ENCODE measurements at regions not wholly inside any gene's neighbourhood (a gene's known extent, or its start where the extent isn't known, plus 50 kb on each side); places are given as distances from the start of the nearest gene placed in this dataset.

DNA sequence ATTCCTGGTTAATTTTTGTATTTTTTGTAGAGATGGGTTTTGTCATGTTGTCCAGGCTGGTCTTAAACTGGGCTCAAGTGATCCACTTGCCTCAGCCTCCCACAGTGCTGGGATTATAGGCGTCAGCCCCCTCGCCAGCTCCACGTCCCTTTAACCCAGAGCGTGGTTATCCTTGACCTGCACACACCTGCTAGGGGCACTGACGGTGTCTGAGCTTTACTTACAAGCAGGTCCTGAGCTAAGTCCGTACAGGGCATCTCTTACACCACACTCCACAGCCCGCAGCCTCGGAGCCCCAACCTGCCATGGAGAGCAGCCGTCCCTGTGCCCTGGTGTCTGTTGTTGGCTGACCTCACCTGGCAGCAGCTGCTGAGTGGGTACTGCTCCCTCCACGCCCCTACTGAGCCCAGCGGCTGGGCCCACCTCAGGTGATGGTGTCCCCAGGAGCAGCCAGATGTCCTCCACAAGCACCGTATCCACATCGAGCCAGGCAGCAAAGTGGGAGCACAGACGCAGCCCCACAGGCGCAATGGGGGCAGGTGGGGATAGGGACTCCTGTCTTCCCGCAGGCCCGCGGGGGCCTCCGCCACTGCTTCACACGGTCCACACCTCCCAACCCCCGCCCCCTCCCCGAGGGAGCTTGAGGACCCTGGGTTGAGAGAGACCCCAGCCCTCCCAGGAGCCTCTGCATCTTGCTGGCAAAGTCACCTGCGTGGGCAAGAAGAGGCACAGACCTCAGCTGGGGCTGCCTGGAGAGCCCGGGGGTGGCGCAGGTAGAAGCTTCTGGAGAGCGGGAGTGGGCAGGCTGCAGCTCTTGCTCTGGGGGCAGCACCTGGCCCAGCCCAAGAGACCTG lies 325.4 kb upstream of the SFSWAP start:
- Histone ChIP-seq H3K9me1 (ENCODE audit: insufficient read depth, low read length) (no peaks in the 10 kb centered on the region), H3K18ac (ENCODE audit: low read depth, low read length) (no peak overlapping the region), H2BK5ac (ENCODE audit: low read depth, low read length, poor library complexity, severe bottlenecking) (no peak overlapping the region), H3K79me1 (ENCODE audit: low read depth in 1 of 2, low read length in 2 of 2) (no peaks in the 10 kb centered on the region), H3K9ac (ENCODE audit: low read depth, low read length) (no peak overlapping the region), H3K56ac (ENCODE audit: extremely low read depth, insufficient read depth, low read length) (no peak overlapping the region), H3K4me1 (ENCODE audit: control insufficient read depth, insufficient read depth, low read length) (no peaks in the 10 kb centered on the region), H3K36me3 (ENCODE audit: control insufficient read depth, insufficient read depth, low read length) (no peaks in the 10 kb centered on the region), H4K5ac (ENCODE audit: low read depth, low read length) (no peak overlapping the region), H2AK5ac (ENCODE audit: low read depth, low read length) (no peak overlapping the region), H3K27me3 (ENCODE audit: control insufficient read depth, insufficient read depth, low read length) (no peaks in the 10 kb centered on the region), H2BK15ac (ENCODE audit: low read depth, low read length) (no peak overlapping the region), H2BK20ac (ENCODE audit: low read depth, low read length) (no peak overlapping the region), H3K27ac (ENCODE audit: insufficient read depth, low read length) (no peak overlapping the region), H2AK9ac (replicated peaks; ENCODE audit: low read depth, low read length, poor library complexity) (no peak overlapping the region), H4K8ac (ENCODE audit: low read depth in 2 of 2, low read length in 2 of 2) (no peak overlapping the region), H2BK120ac (ENCODE audit: low read depth, low read length) (no peak overlapping the region), H2AFZ (replicated peaks; ENCODE audit: low read length, poor library complexity) (no peak overlapping the region), H3K23ac (ENCODE audit: low read depth, low read length) (no peak overlapping the region), H3K4me3 (ENCODE audit: insufficient read depth, low read depth, low read length) (no peak overlapping the region), H4K91ac (ENCODE audit: insufficient read depth, low read depth, low read length) (no peak overlapping the region), H3K14ac (replicated peaks; ENCODE audit: low read depth, low read length) (no peak overlapping the region), H3K4me2 (ENCODE audit: low read depth, low read length) (no peak overlapping the region), H3K9me3 (ENCODE audit: control insufficient read depth, insufficient read depth, low read length) (peaks cover 35% of the 10 kb centered on the region; the same call in 1 of the 2 replicates), H3K4ac (ENCODE audit: low read depth, low read length) (no peak overlapping the region), H4K20me1 (ENCODE audit: insufficient read depth, low read length) (no peaks in the 10 kb centered on the region)
- intact Hi-C loops (cut with micrococcal nuclease) = no loop called here
- TF ChIP-seq RFX5 (IDR thresholded peaks at IDR 0.05; ENCODE audit: low read depth, low read length) (no peak), RCOR1 (IDR thresholded peaks at IDR 0.05; ENCODE audit: insufficient replicate concordance, low read length) (no peak), SMC3 (IDR thresholded peaks at IDR 0.05; ENCODE audit: low read depth, low read length) (no peak), BHLHE40 (IDR thresholded peaks at IDR 0.05; ENCODE audit: low read depth, low read length) (no peak), MXI1 (IDR thresholded peaks at IDR 0.05; ENCODE audit: borderline replicate concordance, low read depth, low read length) (no peak), NFE2L2 (IDR thresholded peaks at IDR 0.05; ENCODE audit: low read depth, low read length) (no peak)
- TF ChIP-seq, protein P1, sequence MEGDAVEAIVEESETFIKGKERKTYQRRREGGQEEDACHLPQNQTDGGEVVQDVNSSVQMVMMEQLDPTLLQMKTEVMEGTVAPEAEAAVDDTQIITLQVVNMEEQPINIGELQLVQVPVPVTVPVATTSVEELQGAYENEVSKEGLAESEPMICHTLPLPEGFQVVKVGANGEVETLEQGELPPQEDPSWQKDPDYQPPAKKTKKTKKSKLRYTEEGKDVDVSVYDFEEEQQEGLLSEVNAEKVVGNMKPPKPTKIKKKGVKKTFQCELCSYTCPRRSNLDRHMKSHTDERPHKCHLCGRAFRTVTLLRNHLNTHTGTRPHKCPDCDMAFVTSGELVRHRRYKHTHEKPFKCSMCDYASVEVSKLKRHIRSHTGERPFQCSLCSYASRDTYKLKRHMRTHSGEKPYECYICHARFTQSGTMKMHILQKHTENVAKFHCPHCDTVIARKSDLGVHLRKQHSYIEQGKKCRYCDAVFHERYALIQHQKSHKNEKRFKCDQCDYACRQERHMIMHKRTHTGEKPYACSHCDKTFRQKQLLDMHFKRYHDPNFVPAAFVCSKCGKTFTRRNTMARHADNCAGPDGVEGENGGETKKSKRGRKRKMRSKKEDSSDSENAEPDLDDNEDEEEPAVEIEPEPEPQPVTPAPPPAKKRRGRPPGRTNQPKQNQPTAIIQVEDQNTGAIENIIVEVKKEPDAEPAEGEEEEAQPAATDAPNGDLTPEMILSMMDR (conservative IDR thresholded peaks at IDR 0.05; ENCODE audit: low read depth, low read length) = no peak
- TF ChIP-seq, protein P2, sequence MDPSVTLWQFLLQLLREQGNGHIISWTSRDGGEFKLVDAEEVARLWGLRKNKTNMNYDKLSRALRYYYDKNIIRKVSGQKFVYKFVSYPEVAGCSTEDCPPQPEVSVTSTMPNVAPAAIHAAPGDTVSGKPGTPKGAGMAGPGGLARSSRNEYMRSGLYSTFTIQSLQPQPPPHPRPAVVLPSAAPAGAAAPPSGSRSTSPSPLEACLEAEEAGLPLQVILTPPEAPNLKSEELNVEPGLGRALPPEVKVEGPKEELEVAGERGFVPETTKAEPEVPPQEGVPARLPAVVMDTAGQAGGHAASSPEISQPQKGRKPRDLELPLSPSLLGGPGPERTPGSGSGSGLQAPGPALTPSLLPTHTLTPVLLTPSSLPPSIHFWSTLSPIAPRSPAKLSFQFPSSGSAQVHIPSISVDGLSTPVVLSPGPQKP (IDR thresholded peaks at IDR 0.05; ENCODE audit: borderline replicate concordance, low read depth, low read length) = no peak
- TF ChIP-seq, protein P3, sequence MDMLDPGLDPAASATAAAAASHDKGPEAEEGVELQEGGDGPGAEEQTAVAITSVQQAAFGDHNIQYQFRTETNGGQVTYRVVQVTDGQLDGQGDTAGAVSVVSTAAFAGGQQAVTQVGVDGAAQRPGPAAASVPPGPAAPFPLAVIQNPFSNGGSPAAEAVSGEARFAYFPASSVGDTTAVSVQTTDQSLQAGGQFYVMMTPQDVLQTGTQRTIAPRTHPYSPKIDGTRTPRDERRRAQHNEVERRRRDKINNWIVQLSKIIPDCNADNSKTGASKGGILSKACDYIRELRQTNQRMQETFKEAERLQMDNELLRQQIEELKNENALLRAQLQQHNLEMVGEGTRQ (IDR thresholded peaks at IDR 0.05; ENCODE audit: low read depth, low read length) = no peak
- ATAC-seq (ENCODE audit: low read depth) = no peak
- dilution Hi-C loops (cut with HindIII; ENCODE audit: low sequenced_read_pairs, unreplicated experiment) = no loop called here
- no TSS peak for BruUV-seq (replicated peaks)
- in situ Hi-C loops (cut with MboI; ENCODE audit: low sequenced_read_pairs) = no loop called here
- ChIA-PET POLR2A (ENCODE audit: unreplicated experiment) (no interaction called here), CTCF (no interaction called here)
- 52% methylated on average over 4 of the region's 26 CpGs; no CpG with 5 or more reads in 1 of the 2 experiments for WGBS, 2 experiments (ENCODE audit: extremely low coverage in 2 of 2, insufficient read length in 1 of 2)
- no peak for DNase-seq

Measured in IMR-90 (cell line).